Coronary artery (tissue), 2 donors: ENCODE measurements at regions not wholly inside any gene's neighbourhood (a gene's known extent, or its start where the extent isn't known, plus 50 kb on each side); places are given as distances from the start of the nearest gene placed in this dataset.
A peak's percentile ranks its signal among the peaks of the same experiment; 100 is the strongest.
"Not testable (repeated sequence)": the region's sequence is repeated elsewhere in the genome, so short reads cannot be mapped to it uniquely, and the experiment has no call there.

ENCODE experiments used
- DNase-seq: peaks from one replicate; pipeline ENCODE4 v3.0.0-alpha.2; 2017; ENCODE audit warnings: low spot score
- H3K27ac ChIP-seq, 2 donors: fragments of 200-600 bp; sonication (generic); one replicate each; pipeline ENCODE4 v1.5.1; 2016 to 2019
- H3K4me3 ChIP-seq: fragments of 200-600 bp; sonication (generic); 2 replicates; pipeline ENCODE4 v1.5.1; 2016; ENCODE audit warnings: mild to moderate bottlenecking, moderate library complexity

- not testable (repeated sequence) for H3K4me3 ChIP-seq, DNase-seq, H3K27ac ChIP-seq
These were observed 81.0 kb upstream of the ZNF658 start for GRCh38 chr9:66819510-66819909.

GRCh38 chr9:66820014-66820660 lies 80.4 kb upstream of the ZNF658 start:
- H3K27ac ChIP-seq, DNase-seq, H3K4me3 ChIP-seq: not testable (repeated sequence)

GRCh38 chr9:66824169-66824568 lies 76.4 kb upstream of the ZNF658 start:
- not testable (repeated sequence) for H3K4me3 ChIP-seq

GRCh38 chr9:66829853-66830252 lies 70.7 kb upstream of the ZNF658 start:
- not testable (repeated sequence) for H3K4me3 ChIP-seq, DNase-seq, H3K27ac ChIP-seq

More at GRCh38 chr9:66824169-66824568, 76.4 kb upstream of the ZNF658 start:
- not testable (repeated sequence) for DNase-seq, H3K27ac ChIP-seq

GRCh38 chr9:66830777-66831497 lies 69.6 kb upstream of the ZNF658 start:
- H3K27ac ChIP-seq, H3K4me3 ChIP-seq: not testable (repeated sequence)
- peak; percentile 46 for DNase-seq

- not testable (repeated sequence) for DNase-seq, H3K4me3 ChIP-seq, H3K27ac ChIP-seq
These were observed 68.3 kb upstream of the ZNF658 start for GRCh38 chr9:66832222-66832621.

- H3K27ac ChIP-seq, H3K4me3 ChIP-seq, DNase-seq: not testable (repeated sequence)
These were observed 63.1 kb upstream of the ZNF658 start for GRCh38 chr9:66837242-66837937.
